ENCODE measurements at regions not wholly inside any gene's neighbourhood (a gene's known extent, or its start where the extent isn't known, plus 50 kb on each side); places are given as distances from the start of the nearest gene placed in this dataset.

DNA sequence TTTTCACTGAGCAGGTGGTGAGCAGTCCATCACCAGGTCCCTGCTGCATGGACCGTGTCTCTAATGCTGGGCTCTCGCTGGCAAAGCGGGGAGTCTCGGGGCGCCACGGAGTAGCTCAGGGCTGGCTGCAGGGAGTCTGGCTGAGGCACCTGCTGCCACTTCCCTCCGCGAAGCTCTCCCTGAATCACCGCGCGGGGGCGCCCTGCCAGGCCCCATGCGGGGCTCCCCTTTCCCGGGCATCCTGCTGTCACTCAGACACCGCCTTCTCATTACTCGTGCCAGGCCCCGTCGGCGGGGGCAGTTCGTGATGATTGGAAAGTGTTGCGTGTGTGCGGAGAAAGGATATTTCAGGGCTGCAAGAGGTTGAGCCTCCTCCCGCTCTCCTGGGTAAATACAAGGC, 335.8 kb downstream of the IRX2 start:
- H3K36me3 ChIP-seq: no peaks in the 10 kb centered on the region
- no peaks in the 10 kb centered on the region for H3K4me1 ChIP-seq (ENCODE audit: control insufficient read depth in 1 of 2, low read depth in 2 of 2)
- H3K9me3 ChIP-seq: no peaks in the 10 kb centered on the region
- no peak for TF ChIP-seq CTCF (IDR thresholded peaks at IDR 0.05)
- H3K4me3 ChIP-seq: no peak overlapping the region
- no peaks in the 10 kb centered on the region for H3K27me3 ChIP-seq (replicated peaks; ENCODE audit: insufficient read depth)
- ATAC-seq (ENCODE audit: insufficient number of reproducible peaks, low FRiP score, low read depth): no peak
- DNase-seq (ENCODE audit: low spot score): no peak
- H3K27ac ChIP-seq: no peak overlapping the region

DNA sequence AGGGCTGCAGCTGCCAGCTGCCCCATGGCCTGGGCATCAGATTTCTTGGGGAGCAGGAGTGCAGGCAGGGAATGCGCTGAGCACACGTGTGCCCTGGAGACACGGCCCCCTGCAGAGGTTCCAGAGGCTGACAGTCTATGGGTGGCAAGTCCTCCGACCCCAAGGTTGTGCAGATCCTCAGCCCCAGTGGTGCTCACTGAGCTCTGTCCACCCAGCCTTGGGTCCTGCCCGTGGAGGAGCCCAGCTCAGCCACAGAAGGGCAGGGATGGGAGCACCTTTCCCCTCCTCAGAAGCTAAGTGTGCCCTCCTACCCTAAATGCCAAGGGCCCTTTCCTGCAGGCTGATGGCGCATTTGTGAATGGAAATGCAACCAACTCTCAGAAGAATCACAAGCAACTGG, 341.0 kb downstream of the IRX2 start:
- no peaks in the 10 kb centered on the region for H3K4me1 ChIP-seq (ENCODE audit: control insufficient read depth in 1 of 2, low read depth in 2 of 2)
- no peak for TF ChIP-seq CTCF (IDR thresholded peaks at IDR 0.05)
- ATAC-seq (ENCODE audit: insufficient number of reproducible peaks, low FRiP score, low read depth) (no peak), DNase-seq (ENCODE audit: low spot score) (no peak)
- no peaks in the 10 kb centered on the region for H3K9me3 ChIP-seq
- H3K27ac ChIP-seq: no peak overlapping the region
- H3K27me3 ChIP-seq (replicated peaks; ENCODE audit: insufficient read depth): no peaks in the 10 kb centered on the region
- H3K36me3 ChIP-seq: no peaks in the 10 kb centered on the region
- H3K4me3 ChIP-seq: no peak overlapping the region

- no peaks in the 10 kb centered on the region for H3K27me3 ChIP-seq (replicated peaks; ENCODE audit: insufficient read depth)
- DNase-seq (ENCODE audit: low spot score) (no peak), ATAC-seq (ENCODE audit: insufficient number of reproducible peaks, low FRiP score, low read depth) (no peak)
- H3K9me3 ChIP-seq: no peaks in the 10 kb centered on the region
- no peak overlapping the region for H3K4me3 ChIP-seq
- H3K4me1 ChIP-seq (ENCODE audit: control insufficient read depth in 1 of 2, low read depth in 2 of 2): no peaks in the 10 kb centered on the region
- H3K27ac ChIP-seq: no peak overlapping the region
- no peak for TF ChIP-seq CTCF (IDR thresholded peaks at IDR 0.05)
- no peaks in the 10 kb centered on the region for H3K36me3 ChIP-seq
These were observed 348.2 kb downstream of the IRX2 start for GRCh38 chr5:2403296-2403695.

GRCh38 chr5:2399804-2400203, 351.7 kb downstream of the IRX2 start:
- Histone ChIP-seq H3K9me3 (no peaks in the 10 kb centered on the region), H3K27me3 (replicated peaks; ENCODE audit: insufficient read depth) (no peaks in the 10 kb centered on the region), H3K4me3 (no peak overlapping the region), H3K36me3 (no peaks in the 10 kb centered on the region), H3K27ac (no peak overlapping the region), H3K4me1 (ENCODE audit: control insufficient read depth in 1 of 2, low read depth in 2 of 2) (no peaks in the 10 kb centered on the region)
- no peak for TF ChIP-seq CTCF (IDR thresholded peaks at IDR 0.05)
- ATAC-seq (ENCODE audit: insufficient number of reproducible peaks, low FRiP score, low read depth) (no peak), DNase-seq (ENCODE audit: low spot score) (no peak)

GRCh38 chr5:2399096-2399495, 352.4 kb downstream of the IRX2 start:
- ATAC-seq (ENCODE audit: insufficient number of reproducible peaks, low FRiP score, low read depth) (no peak), DNase-seq (ENCODE audit: low spot score) (no peak)
- no peaks in the 10 kb centered on the region for H3K36me3 ChIP-seq
- H3K4me3 ChIP-seq: no peak overlapping the region
- no peaks in the 10 kb centered on the region for H3K27me3 ChIP-seq (replicated peaks; ENCODE audit: insufficient read depth)
- TF ChIP-seq CTCF (IDR thresholded peaks at IDR 0.05): no peak
- H3K4me1 ChIP-seq (ENCODE audit: control insufficient read depth in 1 of 2, low read depth in 2 of 2): no peaks in the 10 kb centered on the region
- H3K9me3 ChIP-seq: no peaks in the 10 kb centered on the region
- no peak overlapping the region for H3K27ac ChIP-seq
